ENCODE measurements at regions not wholly inside any gene's neighbourhood (a gene's known extent, or its start where the extent isn't known, plus 50 kb on each side); places are given as distances from the start of the nearest gene placed in this dataset.

- Histone ChIP-seq H2AFZ (ENCODE audit: low read length) (no peak overlapping the region), H3K27me3 (replicated peaks; ENCODE audit: insufficient read depth, low read length) (no peaks in the 10 kb centered on the region), H3F3A (ENCODE audit: insufficient read depth, low read length) (no peaks in the 10 kb centered on the region), H3K79me2 (ENCODE audit: low read length) (no peaks in the 10 kb centered on the region), H3K4me3 (ENCODE audit: low read length) (no peak overlapping the region), H3K4me2 (ENCODE audit: low read depth, low read length) (no peak overlapping the region), H3K9me2 (replicated peaks; ENCODE audit: insufficient read depth, low read length) (no peaks in the 10 kb centered on the region), H3K27ac (ENCODE audit: low read length) (no peak overlapping the region), H3K9ac (ENCODE audit: low read length) (no peak overlapping the region), H3K4me1 (ENCODE audit: low read length) (peaks cover 11% of the 10 kb centered on the region), H4K20me1 (ENCODE audit: insufficient read depth, low read length) (no peaks in the 10 kb centered on the region), H3K36me3 (replicated peaks; ENCODE audit: insufficient read depth, low read length) (no peaks in the 10 kb centered on the region), H3K9me3 (replicated peaks; ENCODE audit: insufficient read depth, low read length) (no peaks in the 10 kb centered on the region)
- TF ChIP-seq EZH2phosphoT487 (IDR thresholded peaks at IDR 0.05; ENCODE audit: low read length) = no peak
- no peak for TF ChIP-seq CTCF (IDR thresholded peaks at IDR 0.05; ENCODE audit: low read length)
- DNase-seq = no peak
Measured at GRCh38 chr12:45548426-45548825, 181.1 kb upstream of the ARID2 start.

- no peaks in the 10 kb centered on the region for H4K20me1 ChIP-seq (ENCODE audit: insufficient read depth, low read length)
- no peaks in the 10 kb centered on the region for H3K79me2 ChIP-seq (ENCODE audit: low read length)
- no peak overlapping the region for H3K9ac ChIP-seq (ENCODE audit: low read length)
- H2AFZ ChIP-seq (ENCODE audit: low read length) = no peak overlapping the region
- TF ChIP-seq EZH2 (optimal IDR thresholded peaks at IDR 0.05; ENCODE audit: low read depth, low read length) = no peak
- no peak for TF ChIP-seq CTCF (IDR thresholded peaks at IDR 0.05; ENCODE audit: low read length)
- no peak for TF ChIP-seq EZH2phosphoT487 (IDR thresholded peaks at IDR 0.05; ENCODE audit: low read length)
- no peaks in the 10 kb centered on the region for H3K9me2 ChIP-seq (replicated peaks; ENCODE audit: insufficient read depth, low read length)
- H3K27ac ChIP-seq (ENCODE audit: low read length) = no peak overlapping the region
- no peaks in the 10 kb centered on the region for H3K9me3 ChIP-seq (replicated peaks; ENCODE audit: insufficient read depth, low read length)
- DNase-seq = no peak
- H3K4me2 ChIP-seq (ENCODE audit: low read depth, low read length) = no peak overlapping the region
- H3K36me3 ChIP-seq (replicated peaks; ENCODE audit: insufficient read depth, low read length) = no peaks in the 10 kb centered on the region
- H3K4me1 ChIP-seq (ENCODE audit: low read length) = peaks cover 11% of the 10 kb centered on the region
- H3K4me3 ChIP-seq (ENCODE audit: low read length) = no peak overlapping the region
- H3F3A ChIP-seq (ENCODE audit: insufficient read depth, low read length) = no peaks in the 10 kb centered on the region
- H3K27me3 ChIP-seq (replicated peaks; ENCODE audit: insufficient read depth, low read length) = no peaks in the 10 kb centered on the region
Measured at GRCh38 chr12:45549337-45549902, 180.1 kb upstream of the ARID2 start.

- H2AFZ ChIP-seq (ENCODE audit: low read length) = no peak overlapping the region
- no peaks in the 10 kb centered on the region for H3K27me3 ChIP-seq (replicated peaks; ENCODE audit: insufficient read depth, low read length)
- H4K20me1 ChIP-seq (ENCODE audit: insufficient read depth, low read length) = no peaks in the 10 kb centered on the region
- DNase-seq = no peak
- no peaks in the 10 kb centered on the region for H3K79me2 ChIP-seq (ENCODE audit: low read length)
- H3K4me3 ChIP-seq (ENCODE audit: low read length) = no peak overlapping the region
- H3K4me2 ChIP-seq (ENCODE audit: low read depth, low read length) = no peak overlapping the region
- H3K9ac ChIP-seq (ENCODE audit: low read length) = no peak overlapping the region
- no peaks in the 10 kb centered on the region for H3K36me3 ChIP-seq (replicated peaks; ENCODE audit: insufficient read depth, low read length)
- no peaks in the 10 kb centered on the region for H3K9me3 ChIP-seq (replicated peaks; ENCODE audit: insufficient read depth, low read length)
- H3F3A ChIP-seq (ENCODE audit: insufficient read depth, low read length) = no peaks in the 10 kb centered on the region
- H3K9me2 ChIP-seq (replicated peaks; ENCODE audit: insufficient read depth, low read length) = no peaks in the 10 kb centered on the region
- no peak for TF ChIP-seq EZH2phosphoT487 (IDR thresholded peaks at IDR 0.05; ENCODE audit: low read length)
- TF ChIP-seq CTCF (IDR thresholded peaks at IDR 0.05; ENCODE audit: low read length) = no peak
- no peak for TF ChIP-seq EZH2 (optimal IDR thresholded peaks at IDR 0.05; ENCODE audit: low read depth, low read length)
- H3K27ac ChIP-seq (ENCODE audit: low read length) = no peak overlapping the region
- H3K4me1 ChIP-seq (ENCODE audit: low read length) = no peaks in the 10 kb centered on the region
Measured at GRCh38 chr12:45553204-45553603, 176.3 kb upstream of the ARID2 start.

All from MM.1S (cell line).